GM12878 (cell line): ENCODE measurements at regions not wholly inside any gene's neighbourhood (a gene's known extent, or its start where the extent isn't known, plus 50 kb on each side); places are given as distances from the start of the nearest gene placed in this dataset.

Experiments
- ATAC-seq: fragments of 200-7000 bp; cut with Tn5 transposase; 3 replicates; pipeline ENCODE4 v1.9.1; 2020; ENCODE audit warnings: mild to moderate bottlenecking, moderate library complexity
- BruUV-seq: library from RNA; stranded (reverse); fragments of 400-500 nt; replicated peaks from 2 replicates; lab custom pipeline; 2021; lab: Mats Ljungman, UMichigan
- CTCF ChIA-PET: fragments of 300-600 bp; sonication (Branson Sonifier 250); formaldehyde crosslinking; extraction: SDS; loops from one replicate; lab custom pipeline; 2021; ENCODE audit warnings: inconsistent platforms; lab: Yijun Ruan, JAX
- POLR2A ChIA-PET: fragments of 350-600 bp; formaldehyde crosslinking; extraction: SDS; loops from one replicate; lab custom pipeline; 2021; ENCODE audit warnings: inconsistent platforms; lab: Charles Lee
- RAD21 ChIA-PET: fragments of 300-600 bp; sonication (Branson Sonifier 250); formaldehyde crosslinking; loops from one replicate; lab custom pipeline; 2023; ENCODE audit warnings: antibody characterized with exemption; ENCODE audit not compliant: unreplicated experiment; lab: Charles Lee
- SMC1A ChIA-PET: fragments of 300-600 bp; sonication (Branson Sonifier 250); formaldehyde crosslinking; loops from one replicate; lab custom pipeline; 2023; ENCODE audit not compliant: unreplicated experiment, uncharacterized antibody; lab: Charles Lee
- DNase-seq: peaks from one replicate; pipeline ENCODE4 v3.0.0-alpha.2; 2011; ENCODE audit warnings: low read depth, low spot score
- FAIRE-seq: peaks from 3 replicates; lab custom pipeline; 2011; peaks lifted over from hg19 to GRCh38; lab: Jason Lieb, UNC
- H2AFZ ChIP-seq: 2 replicates; pipeline ENCODE4 v1.6.0; 2011; ENCODE audit warnings: low read depth, low read length, control low read depth; ENCODE audit not compliant: control insufficient read depth
- H3K27ac ChIP-seq: 2 replicates; pipeline ENCODE4 v1.5.1; 2011; ENCODE audit warnings: control low read depth; ENCODE audit not compliant: control insufficient read depth, insufficient read depth
- H3K27me3 ChIP-seq, 2 experiments: replicated peaks in 1 of 2; 2 replicates each; pipeline versions ENCODE4 v1.6.0 to v1.6.1; 2011; ENCODE audit warnings: low read length in 1 of 2; ENCODE audit not compliant: control insufficient read depth in 2 of 2, insufficient read depth in 2 of 2
- H3K36me3 ChIP-seq, 2 experiments: 2 replicates each; pipeline ENCODE4 v1.5.1; 2011; ENCODE audit warnings: low read length in 1 of 2; ENCODE audit not compliant: control insufficient read depth in 2 of 2, insufficient read depth in 2 of 2
- H3K4me1 ChIP-seq: 2 replicates; pipeline ENCODE4 v1.6.1; 2011; ENCODE audit warnings: mild to moderate bottlenecking, low read length, moderate library complexity, mixed read lengths; ENCODE audit not compliant: control insufficient read depth, insufficient read depth
- H3K4me2 ChIP-seq: 2 replicates; pipeline ENCODE4 v1.6.0; 2011; ENCODE audit warnings: control low read depth; ENCODE audit not compliant: control insufficient read depth, insufficient read depth
- H3K4me3 ChIP-seq: fragments of 200-600 bp; sonication (generic); 2 replicates; pipeline ENCODE4 v1.5.1; 2016
- H3K79me2 ChIP-seq: 2 replicates; pipeline ENCODE4 v1.6.0; 2011; ENCODE audit warnings: low read length; ENCODE audit not compliant: control insufficient read depth, insufficient read depth
- H3K9ac ChIP-seq: 2 replicates; pipeline ENCODE4 v1.8.0; 2011; ENCODE audit warnings: low read length, control low read depth, mixed read lengths; ENCODE audit not compliant: control insufficient read depth, insufficient read depth
- H3K9me3 ChIP-seq: replicated peaks from 3 replicates; pipeline ENCODE4 v1.5.1; 2011; ENCODE audit warnings: mild to moderate bottlenecking, low read length; ENCODE audit not compliant: control insufficient read depth, insufficient read depth
- H4K20me1 ChIP-seq: 2 replicates; pipeline ENCODE4 v1.6.0; 2011; ENCODE audit not compliant: control insufficient read depth, insufficient read depth
- BMI1 ChIP-seq: fragments of 450-650 bp; IDR thresholded peaks from 2 replicates; pipeline ENCODE4 v1.6.1; 2016; ENCODE audit warnings: mild to moderate bottlenecking, moderate library complexity, borderline replicate concordance
- CBFB ChIP-seq: IDR thresholded peaks from 2 replicates; pipeline ENCODE4 v1.6.1; 2016; ENCODE audit warnings: antibody characterized with exemption, low read depth
- DPF2 ChIP-seq: fragments of 450-650 bp; IDR thresholded peaks from 2 replicates; pipeline ENCODE4 v1.6.1; 2017; ENCODE audit warnings: mild to moderate bottlenecking
- ETV6 ChIP-seq, 2 experiments: fragments of 450-650 bp in 1 of 2; IDR thresholded peaks in 1 of 2; conservative IDR thresholded peaks in 1 of 2; 2 replicates each; pipeline ENCODE4 v1.6.1; 2014; ENCODE audit warnings: antibody characterized with exemption in 1 of 2, borderline replicate concordance in 1 of 2, low read depth in 1 of 2, mild to moderate bottlenecking in 1 of 2, moderate library complexity in 1 of 2
- FOXK2 ChIP-seq: fragments of 450-650 bp; IDR thresholded peaks from 2 replicates; pipeline ENCODE4 v1.6.1; 2017; ENCODE audit warnings: mild to moderate bottlenecking, moderate library complexity
- FOXM1 ChIP-seq: IDR thresholded peaks from 2 replicates; pipeline ENCODE4 v1.6.1; 2012; ENCODE audit warnings: low read depth, mild to moderate bottlenecking, inconsistent platforms, low read length, moderate library complexity
- HDGF ChIP-seq: fragments of 450-650 bp; IDR thresholded peaks from 2 replicates; pipeline ENCODE4 v1.6.1; 2016; ENCODE audit warnings: antibody characterized with exemption
- IRF5 ChIP-seq: fragments of 450-650 bp; IDR thresholded peaks from 2 replicates; pipeline ENCODE4 v1.6.1; 2017; ENCODE audit warnings: borderline replicate concordance
- LARP7 ChIP-seq: fragments of 450-650 bp; IDR thresholded peaks from 2 replicates; pipeline ENCODE4 v1.6.1; 2017; ENCODE audit warnings: mild to moderate bottlenecking
- MEF2A ChIP-seq: IDR thresholded peaks from 2 replicates; pipeline ENCODE4 v1.6.1; 2011; ENCODE audit warnings: low read depth, mild to moderate bottlenecking, low read length, moderate library complexity; ENCODE audit not compliant: insufficient read depth
- MXI1 ChIP-seq: fragments of 150-350 bp; IDR thresholded peaks from 2 replicates; pipeline ENCODE4 v1.6.1; 2011; ENCODE audit warnings: low read depth, mild to moderate bottlenecking, inconsistent platforms, low read length, improper control_type of control experiment
- NFYA ChIP-seq: IDR thresholded peaks from 2 replicates; pipeline ENCODE4 v1.6.1; 2011; ENCODE audit warnings: low read depth, mild to moderate bottlenecking, low read length, improper control_type of control experiment, borderline replicate concordance
- NR2C2 ChIP-seq: IDR thresholded peaks from 2 replicates; pipeline ENCODE4 v1.6.1; 2011; ENCODE audit warnings: borderline replicate concordance, low read depth; ENCODE audit not compliant: control insufficient read depth, insufficient read length
- NR2F1 ChIP-seq: fragments of 450-650 bp; conservative IDR thresholded peaks from 2 replicates; pipeline ENCODE4 v1.6.1; 2017; ENCODE audit warnings: mild to moderate bottlenecking
- POLR2AphosphoS5 ChIP-seq: IDR thresholded peaks from 2 replicates; pipeline ENCODE4 v1.6.1; 2011; ENCODE audit warnings: mild to moderate bottlenecking, low read length, inconsistent platforms
- SP1 ChIP-seq: IDR thresholded peaks from one replicate; pipeline ENCODE4 v1.6.1; 2011; ENCODE audit warnings: low read depth, low read length
- STAT1 ChIP-seq: fragments of 450-650 bp; conservative IDR thresholded peaks from 2 replicates; pipeline ENCODE4 v1.6.1; 2014; ENCODE audit warnings: antibody characterized with exemption, mild to moderate bottlenecking
- SUZ12 ChIP-seq: fragments of 200-600 bp; sonication (generic); IDR thresholded peaks from one replicate; pipeline ENCODE4 v1.6.1; 2018; ENCODE audit warnings: antibody characterized with exemption, mild to moderate bottlenecking; ENCODE audit not compliant: unreplicated experiment
- ZBTB33 ChIP-seq: fragments of 450-650 bp; IDR thresholded peaks from 2 replicates; pipeline ENCODE4 v1.6.1; 2017; ENCODE audit warnings: mild to moderate bottlenecking
- ZNF274 ChIP-seq: IDR thresholded peaks from one replicate; pipeline ENCODE4 v1.8.0; 2011; ENCODE audit not compliant: insufficient read length, insufficient read depth
- in situ Hi-C: fragments of 300-500 bp; cut with MboI; formaldehyde crosslinking; loops from 9 replicates; pipeline ENCODE4 v1.14.3; 2018; ENCODE audit warnings: mixed read lengths
- intact Hi-C: fragments of 100-400 bp; cut with micrococcal nuclease; formaldehyde crosslinking; loops from one replicate; pipeline ENCODE4 v1.14.2; 2022; ENCODE audit not compliant: unreplicated experiment

- Histone ChIP-seq H4K20me1 (no peaks in the 10 kb centered on the region), H3K4me1 (peaks cover 13% of the 10 kb centered on the region), H3K36me3 (no peaks in the 10 kb centered on the region), H3K9ac (no peak overlapping the region), H3K79me2 (no peaks in the 10 kb centered on the region), H3K27me3 (no peaks in the 10 kb centered on the region), H3K4me3 (no peak overlapping the region), H3K9me3 (no peaks in the 10 kb centered on the region; the same call in 2 of the 3 replicates), H2AFZ (no peak overlapping the region), H3K4me2 (no peak overlapping the region), H3K27ac (no peak overlapping the region)
- intact Hi-C loops (no loop called here), in situ Hi-C loops (no loop called here)
- ATAC-seq (no peak), DNase-seq (no peak), FAIRE-seq (no peak)
- TF ChIP-seq SP1: no peak
- TF ChIP-seq LARP7: no peak
- no peak for TF ChIP-seq FOXM1
- no peak for TF ChIP-seq CBFB
- no peak for TF ChIP-seq NR2F1
- TF ChIP-seq STAT1: no peak
- TF ChIP-seq ZNF274: no peak
- TF ChIP-seq POLR2AphosphoS5: no peak
- no peak for TF ChIP-seq ZBTB33
- no peak for TF ChIP-seq BMI1
- no peak for TF ChIP-seq ETV6 (conservative IDR thresholded peaks at IDR 0.05 in 1 of 2, IDR thresholded peaks at IDR 0.05 in 1 of 2; ENCODE audit: borderline replicate concordance in 1 of 2, low read depth in 1 of 2)
- no peak for TF ChIP-seq FOXK2
- TF ChIP-seq MEF2A: no peak
- TF ChIP-seq DPF2: no peak
- no peak for TF ChIP-seq SUZ12
- TF ChIP-seq MXI1: no peak
- TF ChIP-seq HDGF: no peak
- TF ChIP-seq NFYA: no peak
- TF ChIP-seq NR2C2: no peak
- no peak for TF ChIP-seq IRF5
- RAD21 ChIA-PET: no interaction called here
- SMC1A ChIA-PET: no interaction called here
- POLR2A ChIA-PET: no interaction called here
- BruUV-seq: no TSS peak
- CTCF ChIA-PET: no interaction called here
Observed at GRCh38 chr1:4029376-4029775, 129.3 kb upstream of the C1orf174 start.
